ENCODE measurements at regions not wholly inside any gene's neighbourhood (a gene's known extent, or its start where the extent isn't known, plus 50 kb on each side); places are given as distances from the start of the nearest gene placed in this dataset.

GRCh38 chr2:215751200-215751910, 262.0 kb downstream of the MREG start:
- H3K27ac ChIP-seq, result no peak overlapping the region
- peak; percentile 65 for DNase-seq (ENCODE audit: low read depth, low spot score)

- H3K27ac ChIP-seq, result no peak overlapping the region
- DNase-seq (ENCODE audit: low read depth, low spot score), result no peak
Observed at GRCh38 chr2:215750763-215751162, 262.6 kb downstream of the MREG start.

- DNase-seq (ENCODE audit: low read depth, low spot score), result no peak
- H3K27ac ChIP-seq, result no peak overlapping the region
Observed at GRCh38 chr2:215749092-215749957, 264.0 kb downstream of the MREG start.

GRCh38 chr2:215748446-215748845, 264.9 kb downstream of the MREG start:
- H3K27ac ChIP-seq, result no peak overlapping the region
- no peak for DNase-seq (ENCODE audit: low read depth, low spot score)

- peak; percentile 56 for DNase-seq (ENCODE audit: low read depth, low spot score)
- no peak overlapping the region for H3K27ac ChIP-seq
Observed at GRCh38 chr2:215746887-215747615, 266.3 kb downstream of the MREG start.

- DNase-seq (ENCODE audit: low read depth, low spot score), result no peak
- no peak overlapping the region for H3K27ac ChIP-seq
Observed at GRCh38 chr2:215746226-215746886, 267.0 kb downstream of the MREG start.

- no peak overlapping the region for H3K27ac ChIP-seq
- no peak for DNase-seq (ENCODE audit: low read depth, low spot score)
Observed at GRCh38 chr2:215745331-215745730, 268.0 kb downstream of the MREG start.

- no peak for DNase-seq (ENCODE audit: low read depth, low spot score)
- H3K27ac ChIP-seq, result no peak overlapping the region
Observed at GRCh38 chr2:215744514-215744913, 268.8 kb downstream of the MREG start.

GRCh38 chr2:215743066-215743465, 270.3 kb downstream of the MREG start:
- no peak overlapping the region for H3K27ac ChIP-seq
- no peak for DNase-seq (ENCODE audit: low read depth, low spot score)

- no peak overlapping the region for H3K27ac ChIP-seq
Observed at GRCh38 chr2:215742021-215742420, 271.3 kb downstream of the MREG start.

GRCh38 chr2:215740071-215740470, 273.3 kb downstream of the MREG start:
- DNase-seq (ENCODE audit: low read depth, low spot score), result no peak
- H3K27ac ChIP-seq, result no peak overlapping the region

More at GRCh38 chr2:215742021-215742420, 271.3 kb downstream of the MREG start:
- no peak for DNase-seq (ENCODE audit: low read depth, low spot score)

GRCh38 chr2:215738351-215738750, 275.0 kb downstream of the MREG start:
- H3K27ac ChIP-seq, result no peak overlapping the region
- no peak for DNase-seq (ENCODE audit: low read depth, low spot score)

- no peak for DNase-seq (ENCODE audit: low read depth, low spot score)
- H3K27ac ChIP-seq, result no peak overlapping the region
Observed at GRCh38 chr2:215737477-215737876, 275.9 kb downstream of the MREG start.

GRCh38 chr2:215736653-215737290, 276.6 kb downstream of the MREG start:
- DNase-seq (ENCODE audit: low read depth, low spot score), result no peak
- H3K27ac ChIP-seq, result no peak overlapping the region

- no peak overlapping the region for H3K27ac ChIP-seq
- DNase-seq (ENCODE audit: low read depth, low spot score), result no peak
Observed at GRCh38 chr2:215731108-215731658, 282.2 kb downstream of the MREG start.

GRCh38 chr2:215729985-215730620, 283.2 kb downstream of the MREG start:
- no peak overlapping the region for H3K27ac ChIP-seq
- no peak for DNase-seq (ENCODE audit: low read depth, low spot score)

- H3K27ac ChIP-seq, result peak overlapping the region; percentile 26
- peak; percentile 48 for DNase-seq (ENCODE audit: low read depth, low spot score)
Observed at GRCh38 chr2:215728504-215729065, 284.8 kb downstream of the MREG start.

Measured in epithelial cell of prostate (primary cell).